BE2C (cell line): ENCODE measurements at regions not wholly inside any gene's neighbourhood (a gene's known extent, or its start where the extent isn't known, plus 50 kb on each side); places are given as distances from the start of the nearest gene placed in this dataset.

ENCODE experiments used
- DNase-seq: peaks from one replicate; pipeline ENCODE4 v3.0.0-alpha.2; 2020
- H3K27me3 ChIP-seq: fragments of 250-450 bp; sonication (Bioruptor Pico); 2 replicates; pipeline ENCODE4 v1.5.1; 2020; ENCODE audit warnings: mild to moderate bottlenecking
- H3K36me3 ChIP-seq: fragments of 250-450 bp; sonication (Bioruptor Pico); 2 replicates; pipeline ENCODE4 v1.5.1; 2020; ENCODE audit warnings: mild to moderate bottlenecking
- H3K4me1 ChIP-seq: fragments of 250-450 bp; sonication (Bioruptor Pico); 2 replicates; pipeline ENCODE4 v1.5.1; 2020
- H3K4me3 ChIP-seq: 2 replicates; pipeline ENCODE4 v1.5.1; 2011; ENCODE audit warnings: low read depth, low read length
- H3K9me3 ChIP-seq: fragments of 250-450 bp; sonication (Bioruptor Pico); 2 replicates; pipeline ENCODE4 v1.5.1; 2020
- CTCF ChIP-seq: IDR thresholded peaks from 2 replicates; pipeline ENCODE4 v1.5.1; 2012; ENCODE audit warnings: mild to moderate bottlenecking, low read depth, low read length

DNA sequence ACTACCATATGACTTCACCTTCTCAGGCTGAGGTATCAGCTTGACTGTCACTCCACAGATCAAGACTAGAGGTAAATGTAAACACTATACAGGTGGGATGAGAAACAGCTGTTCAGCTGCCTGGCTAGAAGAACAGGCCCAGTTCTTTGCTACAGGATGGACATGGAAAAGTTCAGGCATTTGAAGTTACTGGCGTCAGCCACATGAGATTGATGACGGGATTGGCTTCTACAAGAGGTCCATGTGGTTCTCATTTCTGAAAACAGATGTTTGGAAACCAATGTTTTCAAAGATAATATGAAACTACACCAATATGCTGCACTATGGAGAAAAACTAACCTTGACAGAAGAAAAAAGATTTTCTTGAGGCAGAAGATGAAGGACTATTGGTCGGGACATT lies 324.1 kb downstream of the CDH10 start:
- Histone ChIP-seq H3K4me3 (no peak overlapping the region), H3K36me3 (no peaks in the 10 kb centered on the region), H3K27me3 (no peaks in the 10 kb centered on the region), H3K9me3 (no peaks in the 10 kb centered on the region), H3K4me1 (peaks cover 6% of the 10 kb centered on the region)
- TF ChIP-seq CTCF = no peak
- DNase-seq = no peak

GRCh38 chr5:24325306-24325832 lies 319.4 kb downstream of the CDH10 start:
- H3K4me3 ChIP-seq = no peak overlapping the region
- H3K36me3 ChIP-seq = no peaks in the 10 kb centered on the region
- TF ChIP-seq CTCF = no peak
- no peaks in the 10 kb centered on the region for H3K9me3 ChIP-seq
- peaks cover 11% of the 10 kb centered on the region for H3K4me1 ChIP-seq
- no peak for DNase-seq
- H3K27me3 ChIP-seq = no peaks in the 10 kb centered on the region

- Histone ChIP-seq H3K4me3 (no peak overlapping the region), H3K4me1 (peaks cover 5% of the 10 kb centered on the region; the same call in 1 of the 2 replicates), H3K36me3 (no peaks in the 10 kb centered on the region), H3K9me3 (no peaks in the 10 kb centered on the region), H3K27me3 (no peaks in the 10 kb centered on the region)
- TF ChIP-seq CTCF = no peak
- no peak for DNase-seq
Observed at GRCh38 chr5:24331531-24331930, 313.2 kb downstream of the CDH10 start.

DNA sequence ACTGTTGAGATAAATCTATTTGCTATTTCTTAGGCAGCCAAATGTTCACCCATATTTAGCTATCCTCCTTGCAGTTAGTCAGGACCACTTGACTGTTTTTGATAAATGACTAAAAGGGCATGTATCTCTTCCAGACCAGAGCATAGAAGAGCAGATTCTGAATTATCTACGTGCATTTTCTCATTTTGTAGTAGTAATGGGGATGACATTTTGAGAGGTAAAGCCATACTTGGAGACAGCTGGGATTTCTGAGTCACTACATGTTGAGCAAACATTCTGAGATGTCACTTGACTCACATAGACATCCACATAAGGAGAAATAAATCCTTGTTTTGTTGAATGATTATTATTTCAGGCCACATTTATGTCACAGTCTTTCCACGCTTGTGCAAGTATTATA lies 297.6 kb downstream of the CDH10 start:
- H3K36me3 ChIP-seq = no peaks in the 10 kb centered on the region
- no peaks in the 10 kb centered on the region for H3K27me3 ChIP-seq
- H3K4me3 ChIP-seq = no peak overlapping the region
- no peak for DNase-seq
- H3K4me1 ChIP-seq = peaks cover 13% of the 10 kb centered on the region
- no peak for TF ChIP-seq CTCF
- no peaks in the 10 kb centered on the region for H3K9me3 ChIP-seq

GRCh38 chr5:24351285-24351684 lies 293.5 kb downstream of the CDH10 start:
- no peak for TF ChIP-seq CTCF
- H3K9me3 ChIP-seq = no peaks in the 10 kb centered on the region
- no peak for DNase-seq
- H3K36me3 ChIP-seq = no peaks in the 10 kb centered on the region
- H3K4me3 ChIP-seq = no peak overlapping the region
- no peaks in the 10 kb centered on the region for H3K27me3 ChIP-seq
- H3K4me1 ChIP-seq = peaks cover 13% of the 10 kb centered on the region

DNA sequence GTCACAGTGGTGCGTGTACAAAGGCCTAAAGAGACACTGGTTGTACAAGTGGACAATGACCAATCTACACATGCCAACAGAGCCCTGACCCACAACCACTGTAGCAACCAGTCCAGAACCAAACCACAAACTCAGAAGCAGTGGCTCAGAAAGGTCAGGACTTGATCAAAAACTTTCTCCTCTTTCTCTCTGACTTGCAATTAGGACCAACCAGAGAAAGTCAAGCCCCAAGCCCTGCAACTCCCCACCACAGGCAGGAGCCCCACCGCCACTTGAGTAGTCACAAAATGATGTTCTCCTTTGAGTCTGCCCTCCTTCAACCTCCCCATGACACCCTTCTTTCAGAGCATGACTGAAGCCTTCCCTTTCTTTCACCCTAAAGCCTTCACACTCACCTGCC lies 291.8 kb downstream of the CDH10 start:
- peaks cover 2% of the 10 kb centered on the region; the same call in 1 of the 2 replicates for H3K4me1 ChIP-seq
- H3K9me3 ChIP-seq = no peaks in the 10 kb centered on the region
- no peak for TF ChIP-seq CTCF
- no peaks in the 10 kb centered on the region for H3K36me3 ChIP-seq
- DNase-seq = no peak
- H3K27me3 ChIP-seq = no peaks in the 10 kb centered on the region
- no peak overlapping the region for H3K4me3 ChIP-seq
